ENCODE measurements at regions not wholly inside any gene's neighbourhood (a gene's known extent, or its start where the extent isn't known, plus 50 kb on each side); places are given as distances from the start of the nearest gene placed in this dataset.

DNA sequence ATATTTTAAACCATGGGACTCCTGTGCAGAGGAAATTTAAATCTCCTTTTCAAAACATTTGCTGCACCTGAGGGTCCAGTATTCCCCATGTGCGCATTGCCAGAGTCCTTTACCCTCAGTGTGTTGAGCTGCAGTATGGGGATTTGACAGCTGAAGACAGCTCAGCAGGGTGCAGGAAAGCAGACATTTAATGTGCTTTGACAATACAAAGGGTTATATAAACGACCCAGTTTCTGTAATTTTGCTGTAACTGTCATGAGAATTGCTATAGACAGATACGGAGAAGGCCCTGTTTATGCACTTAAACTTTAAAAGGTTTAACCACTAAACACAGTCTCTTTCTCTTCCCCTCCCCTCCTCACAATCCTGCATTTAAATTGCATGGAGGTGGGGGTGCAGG lies 393.4 kb downstream of the MID1IP1 start:
- Mint-ChIP-seq H3K4me3 (no peak overlapping the region), H3K27ac (peak overlapping the region; percentile 79), H3K9me3 (peaks cover 5% of the 10 kb centered on the region), H3K4me1 (peaks cover 30% of the 10 kb centered on the region), H3K36me3 (ENCODE audit: low read depth) (peaks cover 2% of the 10 kb centered on the region), H3K27me3 (no peaks in the 10 kb centered on the region)
- no peak for DNase-seq
- intact Hi-C loops (cut with micrococcal nuclease): loop anchor here (5.0 kb wide), 3 partner anchors 133 to 418 kb away; partner anchors contain the start of gene MID1IP1

DNA sequence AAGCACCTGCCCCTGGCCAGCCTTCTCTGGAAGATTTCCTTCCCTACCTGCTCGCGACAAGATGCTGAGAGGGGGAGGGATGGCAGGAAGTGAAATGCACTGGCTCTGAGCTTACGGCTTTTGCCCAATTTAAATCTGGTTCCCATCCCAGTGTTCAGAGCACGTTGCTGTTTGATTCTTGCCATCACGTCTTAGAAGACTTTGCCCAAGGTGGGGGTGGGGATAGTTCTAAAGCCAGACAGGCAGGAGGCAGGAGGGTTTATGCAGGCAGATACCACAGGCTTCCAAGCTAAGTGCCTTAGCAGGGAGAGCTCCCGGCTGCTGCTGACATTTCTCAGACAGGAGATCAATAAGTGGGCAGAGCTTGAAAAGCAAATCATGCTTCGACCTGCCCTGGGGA lies 393.9 kb downstream of the MID1IP1 start:
- intact Hi-C loops (cut with micrococcal nuclease): loop anchor here (5.0 kb wide), 3 partner anchors 132 to 417 kb away; partner anchors contain the start of gene MID1IP1
- peak overlapping the region; percentile 59 for H3K4me3 Mint-ChIP-seq
- peaks cover 34% of the 10 kb centered on the region for H3K4me1 Mint-ChIP-seq
- H3K27me3 Mint-ChIP-seq: no peaks in the 10 kb centered on the region
- peak overlapping the region; percentile 79 for H3K27ac Mint-ChIP-seq
- DNase-seq: no peak
- H3K36me3 Mint-ChIP-seq (ENCODE audit: low read depth): peaks cover 2% of the 10 kb centered on the region
- H3K9me3 Mint-ChIP-seq: peaks cover 7% of the 10 kb centered on the region

DNA sequence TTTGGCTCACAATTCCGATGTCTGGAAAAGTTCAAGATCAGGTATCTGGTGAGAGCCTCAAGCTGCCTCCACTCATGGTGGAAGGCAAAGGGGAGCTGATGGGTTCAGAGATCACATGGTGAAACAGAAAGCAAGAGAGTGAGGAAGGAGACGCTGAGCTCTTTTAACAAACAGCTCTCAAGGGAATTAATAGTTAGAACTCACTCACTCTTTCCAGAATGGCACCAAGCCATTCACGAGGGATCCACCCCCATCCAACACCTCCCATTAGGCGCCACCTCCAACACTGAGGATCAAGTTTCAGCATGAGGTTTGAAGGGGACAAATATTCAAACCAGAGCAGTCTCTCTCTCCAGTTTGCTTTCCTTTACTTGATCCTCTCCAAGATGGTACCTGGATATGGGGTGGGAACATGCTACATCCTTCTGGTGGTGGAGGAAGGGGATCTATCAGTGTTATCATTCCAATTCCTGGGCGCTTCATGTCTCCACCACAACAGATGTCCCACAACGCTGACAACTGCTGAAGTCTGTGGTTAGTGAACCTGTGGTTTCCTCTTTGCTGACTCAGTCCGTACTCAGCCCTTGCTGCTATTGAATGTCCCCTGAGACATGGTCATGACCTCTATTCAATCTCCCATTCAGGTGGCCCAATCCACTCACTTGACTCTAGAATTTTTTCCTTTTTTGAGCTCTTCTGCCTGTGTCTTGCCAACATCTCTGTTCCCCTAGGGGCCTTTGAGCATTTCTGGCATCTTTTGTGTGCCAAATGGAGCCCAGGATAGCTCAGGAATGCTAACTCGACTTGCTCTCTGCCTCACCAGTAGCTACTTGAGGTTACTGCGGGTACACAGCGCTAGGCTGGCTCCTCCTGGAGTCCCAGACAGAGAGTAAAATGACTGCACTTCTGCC lies 395.2 kb downstream of the MID1IP1 start:
- H3K9me3 Mint-ChIP-seq: peaks cover 7% of the 10 kb centered on the region
- H3K27ac Mint-ChIP-seq: peak overlapping the region; percentile 91
- peak overlapping the region; percentile 47 for H3K4me3 Mint-ChIP-seq
- DNase-seq: peak; percentile 85
- H3K36me3 Mint-ChIP-seq (ENCODE audit: low read depth): peaks cover 2% of the 10 kb centered on the region
- H3K4me1 Mint-ChIP-seq: peaks cover 47% of the 10 kb centered on the region
- intact Hi-C loops (cut with micrococcal nuclease): loop anchor here (1.0 to 5.0 kb wide), 7 partner anchors 9 to 416 kb away; partner anchors contain the start of gene MID1IP1
- H3K27me3 Mint-ChIP-seq: no peaks in the 10 kb centered on the region

DNA sequence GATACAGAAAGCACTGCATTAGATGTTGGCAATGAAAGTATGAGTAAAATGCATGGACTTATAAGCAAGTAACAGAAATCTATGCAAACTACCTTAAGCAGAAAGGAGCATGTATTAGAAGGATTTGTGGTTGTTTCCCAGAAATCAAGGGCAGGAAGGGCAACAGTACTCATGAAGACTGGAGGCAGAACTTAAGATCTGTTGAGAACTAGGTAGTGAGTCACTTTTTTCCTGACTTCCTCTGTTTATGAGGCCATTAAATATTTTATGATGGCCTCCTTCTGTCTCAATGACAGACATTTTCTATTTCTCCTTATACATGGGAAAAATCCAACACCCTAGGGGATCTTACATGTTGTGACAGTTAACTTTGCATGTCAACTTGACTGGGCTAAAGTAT lies 398.2 kb downstream of the MID1IP1 start:
- Mint-ChIP-seq H3K27me3 (no peaks in the 10 kb centered on the region), H3K36me3 (ENCODE audit: low read depth) (peaks cover 2% of the 10 kb centered on the region), H3K9me3 (peaks cover 4% of the 10 kb centered on the region), H3K27ac (peak overlapping the region; percentile 67), H3K4me3 (no peak overlapping the region), H3K4me1 (peaks cover 65% of the 10 kb centered on the region)
- no peak for DNase-seq
- intact Hi-C loops (cut with micrococcal nuclease): loop anchor here (5.0 kb wide), 3 partner anchors 128 to 413 kb away; partner anchors contain the start of gene MID1IP1

DNA sequence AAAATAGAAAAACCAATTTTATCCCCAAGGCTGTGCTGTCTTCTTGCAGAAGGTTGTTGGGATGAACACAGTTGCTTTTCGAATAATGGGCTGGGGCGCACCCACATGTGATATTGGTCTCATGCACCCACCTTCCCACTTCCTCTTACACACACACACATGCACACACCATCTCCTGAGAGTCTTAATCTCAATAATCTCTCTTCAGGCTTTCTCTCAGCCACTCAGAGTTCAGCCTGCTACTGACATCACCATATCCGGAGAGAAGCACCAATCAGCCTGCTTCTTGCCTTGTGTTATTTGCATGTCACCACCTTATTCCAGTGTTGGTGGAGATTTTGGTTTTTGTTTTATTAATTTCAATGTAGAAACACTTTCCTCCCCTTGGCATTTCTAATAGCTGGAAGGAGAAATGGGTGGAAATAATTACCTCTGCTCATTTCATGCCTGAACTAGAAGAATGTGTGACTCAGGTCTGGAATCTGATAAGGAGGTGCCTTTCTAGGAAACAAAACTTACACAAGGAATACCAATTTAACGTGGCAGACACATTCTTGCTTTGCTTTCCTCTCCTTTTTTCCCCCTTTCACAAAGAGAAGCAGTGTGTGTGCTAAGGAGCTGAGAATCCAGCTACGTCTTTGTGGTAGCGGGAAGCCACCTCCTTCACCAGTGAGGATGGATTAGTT lies 400.2 kb downstream of the MID1IP1 start:
- H3K27ac Mint-ChIP-seq: peak overlapping the region; percentile 73
- intact Hi-C loops (cut with micrococcal nuclease): no loop called here
- H3K27me3 Mint-ChIP-seq: no peaks in the 10 kb centered on the region
- H3K36me3 Mint-ChIP-seq (ENCODE audit: low read depth): peaks cover 2% of the 10 kb centered on the region
- no peak overlapping the region for H3K4me3 Mint-ChIP-seq
- H3K4me1 Mint-ChIP-seq: peaks cover 71% of the 10 kb centered on the region
- DNase-seq: peak; percentile 66
- peaks cover 7% of the 10 kb centered on the region for H3K9me3 Mint-ChIP-seq

DNA sequence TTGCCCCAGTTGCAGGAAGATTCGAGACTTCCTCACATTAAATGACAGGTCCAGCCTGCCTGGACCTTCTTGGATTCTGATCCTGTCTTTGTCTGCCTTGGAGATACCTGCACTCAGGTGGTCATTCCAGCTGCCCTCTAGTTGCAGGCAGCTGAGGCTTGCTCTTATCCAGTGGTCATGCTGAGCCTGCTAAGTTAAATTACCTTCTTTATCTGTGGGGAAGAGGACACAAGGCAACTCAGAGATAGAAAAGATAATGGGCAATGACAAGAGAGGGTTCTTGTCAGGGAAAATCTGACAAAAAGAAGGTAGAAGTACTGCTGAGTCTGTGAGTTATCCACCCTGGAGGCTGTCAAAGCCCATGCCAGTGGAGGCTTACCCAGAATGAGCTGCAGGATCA lies 401.4 kb downstream of the MID1IP1 start:
- DNase-seq: no peak
- Mint-ChIP-seq H3K36me3 (ENCODE audit: low read depth) (peaks cover 2% of the 10 kb centered on the region), H3K9me3 (peaks cover 7% of the 10 kb centered on the region), H3K27ac (peak overlapping the region; percentile 16), H3K27me3 (no peaks in the 10 kb centered on the region), H3K4me3 (no peak overlapping the region), H3K4me1 (peaks cover 64% of the 10 kb centered on the region)
- intact Hi-C loops (cut with micrococcal nuclease): no loop called here

DNA sequence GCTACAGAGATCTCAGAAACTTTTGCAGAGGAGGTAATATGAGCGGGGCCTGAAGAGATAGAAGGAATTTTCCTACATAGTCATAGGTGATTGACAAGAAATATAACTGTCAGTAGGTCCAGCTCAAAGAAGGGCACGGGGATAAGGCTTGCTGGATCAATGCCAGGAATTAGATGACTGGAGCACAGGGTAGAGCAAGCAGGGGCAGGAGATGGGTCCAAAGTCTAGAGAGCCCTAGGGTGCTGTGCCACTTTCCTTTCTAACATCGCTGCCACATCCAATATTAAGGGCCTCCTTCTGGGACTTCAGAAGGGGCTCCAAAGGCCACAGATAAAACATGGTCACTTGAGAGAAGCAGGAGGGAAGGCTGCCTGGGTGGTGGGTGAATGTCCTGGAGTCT lies 402.2 kb downstream of the MID1IP1 start:
- H3K27me3 Mint-ChIP-seq: no peaks in the 10 kb centered on the region
- intact Hi-C loops (cut with micrococcal nuclease): no loop called here
- no peak overlapping the region for H3K27ac Mint-ChIP-seq
- H3K4me3 Mint-ChIP-seq: no peak overlapping the region
- H3K4me1 Mint-ChIP-seq: peaks cover 64% of the 10 kb centered on the region
- DNase-seq: no peak
- peaks cover 2% of the 10 kb centered on the region for H3K36me3 Mint-ChIP-seq (ENCODE audit: low read depth)
- H3K9me3 Mint-ChIP-seq: peaks cover 7% of the 10 kb centered on the region

DNA sequence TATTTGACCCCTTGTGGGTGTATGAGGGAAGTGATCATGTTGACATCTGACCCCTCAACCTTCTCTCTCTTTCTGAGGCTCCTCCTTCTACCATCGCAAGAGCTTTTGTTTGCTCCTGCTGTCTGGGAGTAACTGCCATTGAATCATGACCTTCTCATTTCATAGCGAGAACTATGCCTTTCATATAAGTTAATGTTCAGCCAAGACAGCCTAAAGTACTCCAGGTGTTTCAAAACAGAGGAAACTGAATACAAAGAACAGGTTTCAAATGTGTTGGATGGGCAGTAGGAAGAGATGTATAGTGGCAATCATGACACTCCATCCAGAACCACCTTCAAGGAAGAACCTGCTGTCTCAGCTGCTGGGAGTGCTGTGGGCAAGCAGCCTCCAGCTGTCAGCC lies 403.1 kb downstream of the MID1IP1 start:
- no peaks in the 10 kb centered on the region for H3K27me3 Mint-ChIP-seq
- H3K4me3 Mint-ChIP-seq: peak overlapping the region; percentile 35
- peaks cover 60% of the 10 kb centered on the region for H3K4me1 Mint-ChIP-seq
- H3K36me3 Mint-ChIP-seq (ENCODE audit: low read depth): peaks cover 2% of the 10 kb centered on the region
- intact Hi-C loops (cut with micrococcal nuclease): loop anchor here (2.0 kb wide), 2 partner anchors 42 to 220 kb away; no protein-coding TSS in a partner anchor
- no peak for DNase-seq
- peak overlapping the region; percentile 86 for H3K27ac Mint-ChIP-seq
- peaks cover 7% of the 10 kb centered on the region for H3K9me3 Mint-ChIP-seq

DNA sequence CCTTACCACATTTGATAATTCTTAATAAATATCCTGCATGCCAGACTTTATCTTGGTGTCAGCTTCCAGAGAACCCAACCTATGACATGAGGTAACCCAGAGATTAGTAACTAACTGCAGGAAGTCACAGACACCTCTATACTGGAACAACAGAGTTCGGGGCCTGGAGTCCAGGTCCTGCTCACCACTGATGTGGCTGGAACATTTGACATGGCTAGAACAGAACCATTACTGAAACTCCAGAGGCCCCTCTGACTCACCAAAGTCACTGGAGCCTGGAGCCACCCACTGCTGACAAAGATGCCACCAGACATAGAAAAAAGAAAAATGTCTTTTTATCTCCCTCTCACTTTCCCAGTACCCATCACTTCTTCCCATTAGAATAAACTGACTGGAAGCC lies 403.7 kb downstream of the MID1IP1 start:
- Mint-ChIP-seq H3K4me3 (peak overlapping the region; percentile 47), H3K27ac (peak overlapping the region; percentile 86), H3K36me3 (ENCODE audit: low read depth) (peaks cover 1% of the 10 kb centered on the region), H3K27me3 (no peaks in the 10 kb centered on the region), H3K4me1 (peaks cover 55% of the 10 kb centered on the region), H3K9me3 (peaks cover 3% of the 10 kb centered on the region)
- DNase-seq: no peak
- intact Hi-C loops (cut with micrococcal nuclease): loop anchor here (1.0 to 5.0 kb wide), 5 partner anchors 9 to 220 kb away; no protein-coding TSS in a partner anchor

DNA sequence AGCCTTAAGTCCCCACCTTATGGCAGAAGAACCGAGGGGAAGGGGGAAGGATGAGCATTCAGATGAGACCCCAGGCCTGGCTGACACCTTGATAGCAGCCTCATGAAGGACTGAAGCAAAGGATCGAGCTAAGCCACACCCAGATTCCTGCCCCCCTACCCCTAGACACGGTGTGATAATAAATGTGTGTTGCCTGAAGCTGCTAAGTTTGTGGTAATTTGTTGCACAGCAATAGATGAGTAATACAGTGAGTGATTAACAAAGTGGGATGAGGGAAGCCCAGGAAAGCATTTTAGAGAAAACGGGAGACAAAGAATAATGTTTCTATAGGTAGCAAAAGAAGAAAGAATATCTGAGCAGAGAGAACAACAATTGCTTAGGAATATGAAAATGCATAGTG lies 404.2 kb downstream of the MID1IP1 start:
- Mint-ChIP-seq H3K4me3 (peak overlapping the region; percentile 47), H3K27ac (peak overlapping the region; percentile 86)

DNA sequence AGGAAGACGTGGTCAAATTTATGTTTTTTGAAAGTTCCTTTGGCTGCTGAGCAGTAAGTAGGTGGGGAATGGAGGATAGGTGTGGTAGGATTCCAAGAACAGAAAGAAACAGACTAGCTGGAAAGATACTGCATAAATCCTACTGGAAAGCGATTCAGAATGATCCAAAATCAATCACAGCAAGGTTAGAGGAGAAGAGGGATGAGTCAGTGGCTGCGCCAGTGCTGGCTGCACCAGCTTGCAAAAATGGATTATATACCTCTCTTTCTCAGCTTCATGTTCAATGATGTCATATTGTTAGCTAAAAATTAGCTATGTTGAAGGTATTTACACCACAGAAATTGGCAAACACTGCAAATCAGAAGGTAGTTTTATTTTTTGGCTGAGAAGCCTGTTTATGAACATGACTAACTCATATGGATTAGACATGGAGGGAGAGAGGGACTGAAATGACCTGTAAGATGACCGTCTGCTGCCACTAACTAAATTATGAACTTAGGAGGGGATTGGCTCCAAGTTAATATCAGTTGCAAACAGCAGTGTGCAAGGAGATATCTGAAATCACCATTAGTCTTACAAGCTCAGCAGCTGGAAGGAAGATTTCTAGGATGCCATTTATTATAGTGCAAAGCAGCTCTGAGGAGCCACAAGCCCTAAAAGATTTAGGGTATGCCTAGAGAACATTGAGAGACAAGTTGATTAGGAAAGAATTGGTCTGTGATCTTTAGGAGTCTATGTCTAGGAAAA lies 405.3 kb downstream of the MID1IP1 start:
- peaks cover 1% of the 10 kb centered on the region for H3K36me3 Mint-ChIP-seq (ENCODE audit: low read depth)
- intact Hi-C loops (cut with micrococcal nuclease): loop anchor here (5.0 kb wide), 1 partner anchor 56 kb away; no protein-coding TSS in a partner anchor
- H3K4me3 Mint-ChIP-seq: no peak overlapping the region
- H3K9me3 Mint-ChIP-seq: peaks cover 3% of the 10 kb centered on the region
- peaks cover 39% of the 10 kb centered on the region for H3K4me1 Mint-ChIP-seq
- no peaks in the 10 kb centered on the region for H3K27me3 Mint-ChIP-seq
- no peak for DNase-seq
- H3K27ac Mint-ChIP-seq: no peak overlapping the region

More for the DNA sequence above, 404.2 kb downstream of the MID1IP1 start:
- intact Hi-C loops (cut with micrococcal nuclease): loop anchor here (1.0 to 5.0 kb wide), 5 partner anchors 9 to 219 kb away; no protein-coding TSS in a partner anchor
- Mint-ChIP-seq H3K36me3 (ENCODE audit: low read depth) (peaks cover 1% of the 10 kb centered on the region), H3K27me3 (no peaks in the 10 kb centered on the region), H3K9me3 (peaks cover 3% of the 10 kb centered on the region), H3K4me1 (peaks cover 50% of the 10 kb centered on the region)
- no peak for DNase-seq

DNA sequence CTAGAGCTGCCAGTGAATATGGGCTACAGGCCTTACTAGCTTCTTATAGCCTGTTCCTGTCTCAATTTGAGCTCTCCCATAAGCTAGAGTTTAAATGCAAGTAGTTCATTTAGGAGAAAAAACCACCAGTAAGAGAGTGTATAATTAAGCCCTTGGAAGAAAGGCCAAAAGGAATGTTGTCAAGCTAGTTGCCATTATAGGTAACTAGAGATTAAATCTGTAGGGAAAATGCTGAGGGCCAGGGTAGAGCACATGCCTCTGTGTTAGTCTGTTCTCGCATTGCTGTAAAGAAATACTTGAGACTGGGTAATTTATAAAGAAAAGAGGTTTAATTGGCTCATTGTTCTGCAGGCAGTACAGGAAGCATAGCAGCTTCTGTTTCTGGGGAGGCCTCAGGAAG lies 410.2 kb downstream of the MID1IP1 start:
- intact Hi-C loops (cut with micrococcal nuclease): no loop called here
- Mint-ChIP-seq H3K9me3 (peaks cover 4% of the 10 kb centered on the region), H3K27me3 (no peaks in the 10 kb centered on the region), H3K27ac (no peak overlapping the region), H3K36me3 (ENCODE audit: low read depth) (peaks cover 1% of the 10 kb centered on the region), H3K4me3 (no peak overlapping the region), H3K4me1 (peaks cover 7% of the 10 kb centered on the region)
- no peak for DNase-seq

DNA sequence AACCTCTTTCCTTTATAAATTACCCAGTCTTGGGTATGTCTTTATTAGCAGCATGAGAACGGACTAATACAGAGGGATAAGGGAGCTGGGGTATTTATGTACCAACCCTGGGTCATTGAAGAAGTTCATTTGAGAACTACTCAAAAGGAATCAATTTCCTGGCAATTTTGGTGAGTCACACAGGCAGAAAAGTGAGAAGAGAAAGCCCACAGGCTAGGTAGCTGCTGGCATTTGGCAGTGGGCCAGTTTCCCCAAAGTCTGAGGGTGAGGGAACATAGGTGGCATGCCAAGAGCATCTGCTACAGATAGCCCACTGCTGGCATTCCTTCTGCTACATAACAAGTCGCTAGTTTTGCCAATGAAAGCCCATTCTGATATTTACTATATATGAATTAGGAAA lies 411.2 kb downstream of the MID1IP1 start:
- Mint-ChIP-seq H3K27ac (no peak overlapping the region), H3K36me3 (ENCODE audit: low read depth) (peaks cover 1% of the 10 kb centered on the region), H3K4me1 (peaks cover 5% of the 10 kb centered on the region), H3K9me3 (peaks cover 4% of the 10 kb centered on the region), H3K27me3 (no peaks in the 10 kb centered on the region), H3K4me3 (no peak overlapping the region)
- intact Hi-C loops (cut with micrococcal nuclease): no loop called here
- DNase-seq: no peak
